Heart left ventricle (tissue), 13 donors: ENCODE measurements at regions not wholly inside any gene's neighbourhood (a gene's known extent, or its start where the extent isn't known, plus 50 kb on each side); places are given as distances from the start of the nearest gene placed in this dataset.

ENCODE experiments used
- CTCF ChIP-seq, 12 donors: fragments of 200-600 bp; sonication (generic) in 4 of 12; IDR thresholded peaks; one replicate each; pipeline versions ENCODE4 v1.5.0 to v1.8.0; 2018 to 2022; ENCODE audit warnings: antibody characterized with exemption in 12 of 12, mild to moderate bottlenecking in 5 of 12
- POLR2A ChIP-seq, 2 donors: fragments of 450-650 bp; IDR thresholded peaks; one replicate each; pipeline ENCODE4 v1.6.1; 2017; ENCODE audit warnings: antibody characterized with exemption in 2 of 2, mild to moderate bottlenecking in 2 of 2, moderate library complexity in 2 of 2
- donor health status: ischemic (EF 13 %, LVEDD 7.1; RV severe dilation, severe dysfunction).
- donor health status: DM: no; HTN: yes; CAD: no.
- donor health status: DM: no; HTN: no; CAD: no.
- donor health status: ischemic (EF 25% LVEDD 6.9; RV normal size, moderate dysfunction).
- donor health status: ischemic (EF 25% LVEDD 5.7; RV mildly dilated, moderate dysfunction).
- donor health status: ischemic (EF 35%, LVEDD 5.7; RV mildly dilated, moderate dysfunction).
- donor health status: nonischemic (EF 11% LVEDD 7.7; RV severe dilation, severe dysfunction).
- donor health status: DM: yes; HTN: yes; CAD: no.
- donor health status: PGD.
- donor health status: ischemic (EF 29% LVEDD 5.4; RV normal size, mild dysfunction).
- donor health status: nonischemic (EF 23%, LVEDD 6.1; RV moderate dilation, normal function).

- TF ChIP-seq CTCF (IDR thresholded peaks at IDR 0.05): peak in 4 of 12 donors; percentile 8 to 40 (median 26)
- peak in 1 of 2 donors; percentile 67 for TF ChIP-seq POLR2A (IDR thresholded peaks at IDR 0.05)
Measured at GRCh38 chr6:25138233-25138933, 140.8 kb upstream of the CARMIL1 start.
